GM12878 (cell line): ENCODE measurements at regions not wholly inside any gene's neighbourhood (a gene's known extent, or its start where the extent isn't known, plus 50 kb on each side); places are given as distances from the start of the nearest gene placed in this dataset.

Experiments used
- ATAC-seq: fragments of 200-7000 bp; cut with Tn5 transposase; 3 replicates; pipeline ENCODE4 v1.9.1; 2020; ENCODE audit warnings: mild to moderate bottlenecking, moderate library complexity
- BruUV-seq: library from RNA; stranded (reverse); fragments of 400-500 nt; replicated peaks from 2 replicates; lab custom pipeline; 2021; lab: Mats Ljungman, UMichigan
- CTCF ChIA-PET: fragments of 300-600 bp; sonication (Branson Sonifier 250); formaldehyde crosslinking; extraction: SDS; loops from one replicate; lab custom pipeline; 2021; ENCODE audit warnings: inconsistent platforms; lab: Yijun Ruan, JAX
- POLR2A ChIA-PET: fragments of 350-600 bp; formaldehyde crosslinking; extraction: SDS; loops from one replicate; lab custom pipeline; 2021; ENCODE audit warnings: inconsistent platforms; lab: Charles Lee
- RAD21 ChIA-PET: fragments of 300-600 bp; sonication (Branson Sonifier 250); formaldehyde crosslinking; loops from one replicate; lab custom pipeline; 2023; ENCODE audit warnings: antibody characterized with exemption; ENCODE audit not compliant: unreplicated experiment; lab: Charles Lee
- SMC1A ChIA-PET: fragments of 300-600 bp; sonication (Branson Sonifier 250); formaldehyde crosslinking; loops from one replicate; lab custom pipeline; 2023; ENCODE audit not compliant: unreplicated experiment, uncharacterized antibody; lab: Charles Lee
- DNase-seq: peaks from one replicate; pipeline ENCODE4 v3.0.0-alpha.2; 2011; ENCODE audit warnings: low read depth, low spot score
- FAIRE-seq: peaks from 3 replicates; lab custom pipeline; 2011; peaks lifted over from hg19 to GRCh38; lab: Jason Lieb, UNC
- H2AFZ ChIP-seq: 2 replicates; pipeline ENCODE4 v1.6.0; 2011; ENCODE audit warnings: low read depth, low read length, control low read depth; ENCODE audit not compliant: control insufficient read depth
- H3K27ac ChIP-seq: 2 replicates; pipeline ENCODE4 v1.5.1; 2011; ENCODE audit warnings: control low read depth; ENCODE audit not compliant: control insufficient read depth, insufficient read depth
- H3K27me3 ChIP-seq, 2 experiments: replicated peaks in 1 of 2; 2 replicates each; pipeline versions ENCODE4 v1.6.0 to v1.6.1; 2011; ENCODE audit warnings: low read length in 1 of 2; ENCODE audit not compliant: control insufficient read depth in 2 of 2, insufficient read depth in 2 of 2
- H3K36me3 ChIP-seq, 2 experiments: 2 replicates each; pipeline ENCODE4 v1.5.1; 2011; ENCODE audit warnings: low read length in 1 of 2; ENCODE audit not compliant: control insufficient read depth in 2 of 2, insufficient read depth in 2 of 2
- H3K4me1 ChIP-seq: 2 replicates; pipeline ENCODE4 v1.6.1; 2011; ENCODE audit warnings: mild to moderate bottlenecking, low read length, moderate library complexity, mixed read lengths; ENCODE audit not compliant: control insufficient read depth, insufficient read depth
- H3K4me2 ChIP-seq: 2 replicates; pipeline ENCODE4 v1.6.0; 2011; ENCODE audit warnings: control low read depth; ENCODE audit not compliant: control insufficient read depth, insufficient read depth
- H3K4me3 ChIP-seq: fragments of 200-600 bp; sonication (generic); 2 replicates; pipeline ENCODE4 v1.5.1; 2016
- H3K79me2 ChIP-seq: 2 replicates; pipeline ENCODE4 v1.6.0; 2011; ENCODE audit warnings: low read length; ENCODE audit not compliant: control insufficient read depth, insufficient read depth
- H3K9ac ChIP-seq: 2 replicates; pipeline ENCODE4 v1.8.0; 2011; ENCODE audit warnings: low read length, control low read depth, mixed read lengths; ENCODE audit not compliant: control insufficient read depth, insufficient read depth
- H3K9me3 ChIP-seq: replicated peaks from 3 replicates; pipeline ENCODE4 v1.5.1; 2011; ENCODE audit warnings: mild to moderate bottlenecking, low read length; ENCODE audit not compliant: control insufficient read depth, insufficient read depth
- H4K20me1 ChIP-seq: 2 replicates; pipeline ENCODE4 v1.6.0; 2011; ENCODE audit not compliant: control insufficient read depth, insufficient read depth
- CHD1 ChIP-seq: IDR thresholded peaks from 2 replicates; pipeline ENCODE4 v1.6.1; 2012; ENCODE audit warnings: low read depth, low read length, improper control_type of control experiment
- KAT2A ChIP-seq: conservative IDR thresholded peaks from 2 replicates; pipeline ENCODE4 v1.6.1; 2011; ENCODE audit warnings: low read depth, low read length; ENCODE audit not compliant: control insufficient read depth
- SIN3A ChIP-seq: IDR thresholded peaks from 2 replicates; pipeline ENCODE4 v1.6.1; 2012; ENCODE audit warnings: low read depth, low read length, improper control_type of control experiment
- SIX5 ChIP-seq: IDR thresholded peaks from 2 replicates; pipeline ENCODE4 v1.6.1; 2011; ENCODE audit warnings: mild to moderate bottlenecking, low read depth, low read length, moderate library complexity; ENCODE audit not compliant: severe bottlenecking
- STAT3 ChIP-seq: IDR thresholded peaks from 2 replicates; pipeline ENCODE4 v1.6.1; 2011; ENCODE audit warnings: low read depth, low read length, improper control_type of control experiment
- WGBS: methylation state at CpG from one replicate; pipeline ENCODE4 v1.1.6; 2016; ENCODE audit warnings: low lambda C conversion rate; ENCODE audit not compliant: insufficient replicate concordance, insufficient coverage; ENCODE audit errors: missing lambda C conversion rate; 5-methylcytosine and 5-hydroxymethylcytosine counted together
- in situ Hi-C: fragments of 300-500 bp; cut with MboI; formaldehyde crosslinking; loops from 9 replicates; pipeline ENCODE4 v1.14.3; 2018; ENCODE audit warnings: mixed read lengths
- intact Hi-C: fragments of 100-400 bp; cut with micrococcal nuclease; formaldehyde crosslinking; loops from one replicate; pipeline ENCODE4 v1.14.2; 2022; ENCODE audit not compliant: unreplicated experiment
- TF ChIP-seq, protein P1 (sequence below): fragments of 450-650 bp; IDR thresholded peaks from 2 replicates; pipeline ENCODE4 v1.6.1; 2017; ENCODE audit warnings: low read depth, mild to moderate bottlenecking, moderate library complexity
- TF ChIP-seq, protein P2 (sequence below): fragments of 450-650 bp; IDR thresholded peaks from 2 replicates; pipeline ENCODE4 v1.6.1; 2017; ENCODE audit warnings: mild to moderate bottlenecking, low read depth, inconsistent platforms; ENCODE audit not compliant: poor library complexity, severe bottlenecking

DNA sequence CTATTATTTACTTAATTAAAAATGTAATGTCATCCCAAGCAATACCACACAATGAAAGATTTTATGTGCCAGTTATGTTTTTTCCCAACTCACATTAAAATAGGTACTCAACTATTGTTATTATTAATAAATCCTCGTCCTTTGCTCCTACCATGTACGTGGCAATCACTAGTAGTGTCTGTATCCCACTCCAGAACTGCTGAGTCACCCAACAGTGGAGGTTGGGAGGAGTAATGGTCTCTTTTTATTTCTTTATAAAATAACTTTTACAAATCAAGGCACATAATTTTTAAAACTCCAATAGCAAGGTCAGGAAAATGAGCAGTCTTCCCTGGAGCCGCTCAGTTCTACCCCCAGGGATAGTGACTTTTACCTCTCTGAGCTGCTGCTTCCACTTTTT, 273.5 kb upstream of the PLPP4 start:
- no TSS peak for BruUV-seq
- in situ Hi-C loops: no loop called here
- Histone ChIP-seq H3K79me2 (no peaks in the 10 kb centered on the region), H3K27me3 (no peaks in the 10 kb centered on the region; a peak in 1 of 4 replicates), H3K36me3 (no peaks in the 10 kb centered on the region), H4K20me1 (no peaks in the 10 kb centered on the region), H3K9me3 (no peaks in the 10 kb centered on the region), H3K27ac (no peak overlapping the region), H3K9ac (no peak overlapping the region), H3K4me2 (no peak overlapping the region), H2AFZ (no peak overlapping the region), H3K4me3 (no peak overlapping the region), H3K4me1 (no peaks in the 10 kb centered on the region)
- TF ChIP-seq SIN3A: no peak
- TF ChIP-seq CHD1: no peak
- TF ChIP-seq KAT2A: no peak
- no peak for TF ChIP-seq SIX5
- TF ChIP-seq STAT3: no peak
- TF ChIP-seq, protein P1, sequence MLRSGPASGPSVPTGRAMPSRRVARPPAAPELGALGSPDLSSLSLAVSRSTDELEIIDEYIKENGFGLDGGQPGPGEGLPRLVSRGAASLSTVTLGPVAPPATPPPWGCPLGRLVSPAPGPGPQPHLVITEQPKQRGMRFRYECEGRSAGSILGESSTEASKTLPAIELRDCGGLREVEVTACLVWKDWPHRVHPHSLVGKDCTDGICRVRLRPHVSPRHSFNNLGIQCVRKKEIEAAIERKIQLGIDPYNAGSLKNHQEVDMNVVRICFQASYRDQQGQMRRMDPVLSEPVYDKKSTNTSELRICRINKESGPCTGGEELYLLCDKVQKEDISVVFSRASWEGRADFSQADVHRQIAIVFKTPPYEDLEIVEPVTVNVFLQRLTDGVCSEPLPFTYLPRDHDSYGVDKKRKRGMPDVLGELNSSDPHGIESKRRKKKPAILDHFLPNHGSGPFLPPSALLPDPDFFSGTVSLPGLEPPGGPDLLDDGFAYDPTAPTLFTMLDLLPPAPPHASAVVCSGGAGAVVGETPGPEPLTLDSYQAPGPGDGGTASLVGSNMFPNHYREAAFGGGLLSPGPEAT: no peak
- TF ChIP-seq, protein P2, sequence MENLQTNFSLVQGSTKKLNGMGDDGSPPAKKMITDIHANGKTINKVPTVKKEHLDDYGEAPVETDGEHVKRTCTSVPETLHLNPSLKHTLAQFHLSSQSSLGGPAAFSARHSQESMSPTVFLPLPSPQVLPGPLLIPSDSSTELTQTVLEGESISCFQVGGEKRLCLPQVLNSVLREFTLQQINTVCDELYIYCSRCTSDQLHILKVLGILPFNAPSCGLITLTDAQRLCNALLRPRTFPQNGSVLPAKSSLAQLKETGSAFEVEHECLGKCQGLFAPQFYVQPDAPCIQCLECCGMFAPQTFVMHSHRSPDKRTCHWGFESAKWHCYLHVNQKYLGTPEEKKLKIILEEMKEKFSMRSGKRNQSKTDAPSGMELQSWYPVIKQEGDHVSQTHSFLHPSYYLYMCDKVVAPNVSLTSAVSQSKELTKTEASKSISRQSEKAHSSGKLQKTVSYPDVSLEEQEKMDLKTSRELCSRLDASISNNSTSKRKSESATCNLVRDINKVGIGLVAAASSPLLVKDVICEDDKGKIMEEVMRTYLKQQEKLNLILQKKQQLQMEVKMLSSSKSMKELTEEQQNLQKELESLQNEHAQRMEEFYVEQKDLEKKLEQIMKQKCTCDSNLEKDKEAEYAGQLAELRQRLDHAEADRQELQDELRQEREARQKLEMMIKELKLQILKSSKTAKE: no peak
- ChIA-PET SMC1A (interaction anchor here (1.4 kb wide), 1 partner anchor 10 kb away, joined by 3 read pairs; no protein-coding TSS in a partner anchor), POLR2A (no interaction called here), RAD21 (no interaction called here), CTCF (no interaction called here)
- WGBS: 6% methylated on average over 3 of the region's 3 CpGs
- intact Hi-C loops: no loop called here
- no peak for FAIRE-seq
- DNase-seq: no peak
- no peak for ATAC-seq
